Skeletal muscle satellite cell (primary cell): ENCODE measurements at regions not wholly inside any gene's neighbourhood (a gene's known extent, or its start where the extent isn't known, plus 50 kb on each side); places are given as distances from the start of the nearest gene placed in this dataset.

Experiments used
- H3K27me3 ChIP-seq: 2 replicates; pipeline ENCODE4 v1.7.0; 2013; ENCODE audit warnings: low read length; ENCODE audit not compliant: control insufficient read depth, insufficient read depth
- H3K36me3 ChIP-seq: 2 replicates; pipeline ENCODE4 v1.7.0; 2013; ENCODE audit warnings: mild to moderate bottlenecking, control low read depth, low read length; ENCODE audit not compliant: insufficient read depth
- H3K4me1 ChIP-seq: 2 replicates; pipeline ENCODE4 v1.7.0; 2013; ENCODE audit warnings: low read length; ENCODE audit not compliant: control insufficient read depth, insufficient read depth
- H3K4me2 ChIP-seq: 2 replicates; pipeline ENCODE4 v1.7.0; 2013; ENCODE audit warnings: mild to moderate bottlenecking, low read length
- H3K4me3 ChIP-seq: 2 replicates; pipeline ENCODE4 v1.7.0; 2013; ENCODE audit warnings: low read length
- H3K9ac ChIP-seq: 2 replicates; pipeline ENCODE4 v1.7.0; 2013; ENCODE audit warnings: mild to moderate bottlenecking, low read depth, low read length, moderate library complexity
- H3K9me3 ChIP-seq: replicated peaks from 2 replicates; pipeline ENCODE4 v1.7.0; 2013; ENCODE audit warnings: mild to moderate bottlenecking, control low read depth, low read length

GRCh38 chr5:103461243-103461642, 101.3 kb downstream of the NUDT12 start:
- peaks cover 50% of the 10 kb centered on the region for H3K4me1 ChIP-seq
- H3K4me2 ChIP-seq = no peak overlapping the region
- H3K9ac ChIP-seq = no peak overlapping the region
- H3K27me3 ChIP-seq = no peaks in the 10 kb centered on the region
- H3K36me3 ChIP-seq = no peaks in the 10 kb centered on the region
- no peaks in the 10 kb centered on the region for H3K9me3 ChIP-seq
- H3K4me3 ChIP-seq = no peak overlapping the region

DNA sequence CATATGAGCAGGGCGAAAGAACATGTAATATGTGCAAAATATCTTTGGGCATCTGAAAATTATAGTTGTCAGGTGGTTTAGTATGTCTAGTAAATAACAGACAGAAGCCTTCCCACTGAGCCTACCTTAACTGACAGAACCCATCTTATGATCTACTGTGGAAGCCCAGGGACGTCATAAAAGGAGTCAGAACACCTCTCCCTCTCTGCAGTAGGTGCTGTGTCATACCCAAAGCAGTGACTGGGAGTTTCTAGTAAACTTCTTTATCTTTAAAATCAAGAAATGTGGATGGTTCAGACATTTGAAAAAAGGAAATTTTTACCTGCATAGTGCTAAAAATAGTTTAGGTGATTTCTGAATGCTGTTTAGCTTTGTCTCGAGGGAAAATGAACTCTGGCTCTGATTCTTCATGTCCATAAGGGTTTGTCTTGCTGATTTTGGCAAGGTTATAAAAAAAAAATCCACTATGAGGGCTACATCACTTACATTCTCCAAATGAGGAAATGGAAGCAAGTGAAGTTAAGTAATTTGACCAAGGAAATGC, 104.0 kb downstream of the NUDT12 start:
- Histone ChIP-seq H3K4me3 (no peak overlapping the region), H3K4me2 (no peak overlapping the region), H3K9ac (no peak overlapping the region), H3K27me3 (no peaks in the 10 kb centered on the region), H3K9me3 (no peaks in the 10 kb centered on the region), H3K4me1 (peaks cover 43% of the 10 kb centered on the region), H3K36me3 (no peaks in the 10 kb centered on the region)

DNA sequence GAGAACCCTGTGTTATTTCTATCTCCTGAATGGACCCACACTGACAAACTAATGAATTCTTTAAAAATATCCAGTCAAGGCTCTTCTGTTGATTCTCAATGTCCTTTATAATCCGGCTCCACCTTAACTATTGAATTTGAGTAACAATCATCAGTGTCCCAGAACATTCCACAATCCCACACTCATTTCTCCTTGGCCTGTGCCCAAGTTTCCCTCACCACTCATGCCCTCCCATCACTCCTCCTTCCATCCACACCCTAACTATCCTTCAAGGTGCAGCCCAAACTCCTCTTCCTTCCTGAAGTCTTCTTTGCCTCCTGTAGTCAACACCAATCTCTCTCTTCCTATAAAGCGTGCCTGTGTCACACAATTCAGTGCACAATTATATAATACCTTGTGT, 106.1 kb downstream of the NUDT12 start:
- Histone ChIP-seq H3K36me3 (no peaks in the 10 kb centered on the region), H3K27me3 (no peaks in the 10 kb centered on the region), H3K9ac (no peak overlapping the region), H3K4me3 (no peak overlapping the region), H3K4me2 (no peak overlapping the region), H3K9me3 (no peaks in the 10 kb centered on the region), H3K4me1 (peaks cover 43% of the 10 kb centered on the region)

DNA sequence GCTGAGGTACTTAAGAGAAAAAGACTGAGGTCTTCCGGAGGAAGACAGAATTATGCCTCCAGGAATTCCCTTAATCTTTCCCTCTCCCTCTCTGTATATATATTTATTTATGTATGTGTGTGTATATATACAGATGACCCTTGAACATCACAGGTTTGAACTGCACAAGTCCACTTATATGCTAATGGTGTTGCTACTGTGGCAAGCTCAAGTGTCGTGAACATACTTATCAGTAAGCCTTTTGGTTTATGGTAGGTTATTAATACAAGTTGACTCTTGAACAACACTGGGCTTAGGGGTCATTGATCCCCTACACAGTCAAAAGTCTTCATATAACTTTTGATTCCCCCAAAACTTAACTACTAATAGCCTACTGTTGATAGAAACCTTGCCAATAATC, 106.8 kb downstream of the NUDT12 start:
- no peak overlapping the region for H3K9ac ChIP-seq
- peaks cover 43% of the 10 kb centered on the region for H3K4me1 ChIP-seq
- no peaks in the 10 kb centered on the region for H3K27me3 ChIP-seq
- H3K4me3 ChIP-seq = no peak overlapping the region
- no peaks in the 10 kb centered on the region for H3K36me3 ChIP-seq
- no peaks in the 10 kb centered on the region for H3K9me3 ChIP-seq
- H3K4me2 ChIP-seq = no peak overlapping the region

DNA sequence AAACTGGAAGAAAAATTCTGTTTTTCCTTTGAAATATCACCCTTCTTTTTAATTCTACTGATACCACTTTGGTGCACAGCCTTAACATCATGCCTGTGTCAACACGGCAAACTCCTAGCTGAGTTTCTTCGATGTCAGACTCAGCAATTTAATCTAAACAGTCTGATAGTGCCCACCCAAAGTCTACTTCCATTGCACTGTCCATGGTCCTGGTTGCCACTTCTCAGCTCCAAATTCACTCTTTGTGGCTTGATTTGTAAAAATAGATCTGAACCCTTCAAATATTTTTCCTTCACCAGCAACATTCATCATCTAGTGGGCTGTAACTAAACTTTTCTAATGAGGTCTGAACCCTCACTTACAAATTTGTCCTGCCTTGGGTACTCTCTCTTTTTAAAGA, 107.8 kb downstream of the NUDT12 start:
- Histone ChIP-seq H3K27me3 (no peaks in the 10 kb centered on the region), H3K9ac (no peak overlapping the region), H3K4me3 (no peak overlapping the region), H3K9me3 (no peaks in the 10 kb centered on the region), H3K4me1 (peaks cover 52% of the 10 kb centered on the region), H3K36me3 (no peaks in the 10 kb centered on the region), H3K4me2 (no peak overlapping the region)

- Histone ChIP-seq H3K27me3 (no peaks in the 10 kb centered on the region), H3K9ac (peak overlapping the region; percentile 73), H3K9me3 (no peaks in the 10 kb centered on the region), H3K4me2 (peak overlapping the region; percentile 26), H3K4me1 (peaks cover 45% of the 10 kb centered on the region), H3K4me3 (no peak overlapping the region), H3K36me3 (no peaks in the 10 kb centered on the region)
Observed at GRCh38 chr5:103452666-103453065, 109.9 kb downstream of the NUDT12 start.

DNA sequence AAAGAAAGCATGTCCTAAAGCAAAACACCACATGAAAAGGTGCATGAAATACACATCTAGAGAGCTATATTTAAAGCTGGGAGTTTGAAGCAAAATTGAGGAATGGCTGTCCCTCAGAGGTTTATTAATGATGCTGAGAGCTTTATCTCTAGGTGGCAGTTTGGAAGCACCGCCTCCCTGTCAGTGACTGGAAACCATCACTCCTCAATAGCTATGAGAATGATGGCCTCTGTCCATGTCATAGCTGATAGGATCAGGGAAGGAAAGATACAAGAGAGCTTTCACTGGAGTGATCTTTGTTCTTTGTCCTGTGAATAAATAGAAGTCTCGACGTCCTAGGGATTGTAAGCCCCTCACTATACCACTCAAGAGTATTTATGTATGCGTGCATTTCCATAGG, 110.5 kb downstream of the NUDT12 start:
- Histone ChIP-seq H3K4me3 (no peak overlapping the region), H3K36me3 (no peaks in the 10 kb centered on the region), H3K9me3 (no peaks in the 10 kb centered on the region), H3K4me2 (peak overlapping the region; percentile 26), H3K27me3 (no peaks in the 10 kb centered on the region), H3K4me1 (peaks cover 51% of the 10 kb centered on the region), H3K9ac (peak overlapping the region; percentile 73)

- peaks cover 53% of the 10 kb centered on the region for H3K4me1 ChIP-seq
- H3K9ac ChIP-seq = peak overlapping the region; percentile 73
- H3K27me3 ChIP-seq = no peaks in the 10 kb centered on the region
- H3K4me2 ChIP-seq = peak overlapping the region; percentile 52
- H3K36me3 ChIP-seq = no peaks in the 10 kb centered on the region
- H3K9me3 ChIP-seq = no peaks in the 10 kb centered on the region
- H3K4me3 ChIP-seq = no peak overlapping the region
Observed at GRCh38 chr5:103451261-103451660, 111.3 kb downstream of the NUDT12 start.

GRCh38 chr5:103450333-103451061, 112.1 kb downstream of the NUDT12 start:
- no peaks in the 10 kb centered on the region for H3K36me3 ChIP-seq

GRCh38 chr5:103446813-103447212, 115.8 kb downstream of the NUDT12 start:
- Histone ChIP-seq H3K4me1 (peaks cover 51% of the 10 kb centered on the region), H3K4me2 (no peak overlapping the region), H3K27me3 (no peaks in the 10 kb centered on the region), H3K36me3 (no peaks in the 10 kb centered on the region), H3K4me3 (no peak overlapping the region), H3K9me3 (no peaks in the 10 kb centered on the region), H3K9ac (no peak overlapping the region)

More at GRCh38 chr5:103450333-103451061, 112.1 kb downstream of the NUDT12 start:
- Histone ChIP-seq H3K9me3 (no peaks in the 10 kb centered on the region), H3K4me2 (peak overlapping the region; percentile 52), H3K4me3 (peak overlapping the region; percentile 32), H3K9ac (peak overlapping the region; percentile 73), H3K27me3 (no peaks in the 10 kb centered on the region), H3K4me1 (peaks cover 54% of the 10 kb centered on the region)

- Histone ChIP-seq H3K36me3 (no peaks in the 10 kb centered on the region), H3K9me3 (no peaks in the 10 kb centered on the region), H3K27me3 (no peaks in the 10 kb centered on the region), H3K4me1 (peaks cover 38% of the 10 kb centered on the region), H3K4me2 (no peak overlapping the region), H3K4me3 (no peak overlapping the region), H3K9ac (no peak overlapping the region)
Observed at GRCh38 chr5:103445426-103446035, 117.1 kb downstream of the NUDT12 start.
